NCI-H1930 (cell line): ENCODE measurements at regions not wholly inside any gene's neighbourhood (a gene's known extent, or its start where the extent isn't known, plus 50 kb on each side); places are given as distances from the start of the nearest gene placed in this dataset.

Source experiments
- DNase-seq, 2 experiments: peaks; one replicate each; lab custom pipeline; 2025; lab: John Stamatoyannopoulos, UW

- DNase-seq = no peak
These were observed 133.8 kb upstream of the PKDCC start for GRCh38 chr2:41913921-41914609.

GRCh38 chr2:41914936-41915335 is 132.9 kb upstream of the PKDCC start:
- DNase-seq = no peak

GRCh38 chr2:41916177-41916576 is 131.6 kb upstream of the PKDCC start:
- DNase-seq = no peak

GRCh38 chr2:41917587-41917986 is 130.2 kb upstream of the PKDCC start:
- no peak for DNase-seq

GRCh38 chr2:41919135-41919534 is 128.7 kb upstream of the PKDCC start:
- DNase-seq = no peak

- DNase-seq = no peak
These were observed 127.6 kb upstream of the PKDCC start for GRCh38 chr2:41920181-41920580.

GRCh38 chr2:41920812-41921211 is 127.0 kb upstream of the PKDCC start:
- DNase-seq = no peak

- no peak for DNase-seq
These were observed 125.6 kb upstream of the PKDCC start for GRCh38 chr2:41922177-41922576.

- DNase-seq = no peak
These were observed 124.5 kb upstream of the PKDCC start for GRCh38 chr2:41923156-41923786.

- no peak for DNase-seq
These were observed 123.8 kb upstream of the PKDCC start for GRCh38 chr2:41924024-41924423.

- no peak for DNase-seq
These were observed 123.0 kb upstream of the PKDCC start for GRCh38 chr2:41924709-41925408.

GRCh38 chr2:41925712-41926111 is 122.1 kb upstream of the PKDCC start:
- DNase-seq = no peak

- DNase-seq = no peak
These were observed 120.9 kb upstream of the PKDCC start for GRCh38 chr2:41926614-41927580.

- no peak for DNase-seq
These were observed 120.1 kb upstream of the PKDCC start for GRCh38 chr2:41927581-41928264.

- DNase-seq = no peak
These were observed 119.3 kb upstream of the PKDCC start for GRCh38 chr2:41928526-41928925.

- no peak for DNase-seq
These were observed 116.8 kb upstream of the PKDCC start for GRCh38 chr2:41930807-41931566.

- no peak for DNase-seq
These were observed 115.4 kb upstream of the PKDCC start for GRCh38 chr2:41932241-41933045.

GRCh38 chr2:41933046-41933420 is 114.8 kb upstream of the PKDCC start:
- DNase-seq = no peak

GRCh38 chr2:41933585-41934320 is 114.1 kb upstream of the PKDCC start:
- DNase-seq = no peak
